GM23248 (cell line): ENCODE measurements at regions not wholly inside any gene's neighbourhood (a gene's known extent, or its start where the extent isn't known, plus 50 kb on each side); places are given as distances from the start of the nearest gene placed in this dataset.

Source experiments
- EZH2 ChIP-seq: fragments of 200-600 bp; sonication (generic); IDR thresholded peaks from 2 replicates; pipeline ENCODE4 v1.6.1; 2018; ENCODE audit warnings: antibody characterized with exemption, mild to moderate bottlenecking; ENCODE audit not compliant: insufficient read depth, poor library complexity, severe bottlenecking
- EZH2phosphoT487 ChIP-seq: fragments of 200-600 bp; sonication (generic); IDR thresholded peaks from 2 replicates; pipeline ENCODE4 v1.6.1; 2018; ENCODE audit warnings: antibody characterized with exemption, moderate library complexity, mild to moderate bottlenecking, low read depth; ENCODE audit not compliant: insufficient read depth

- TF ChIP-seq EZH2phosphoT487 (no peak), EZH2 (no peak)
Observed at GRCh38 chr2:11998626-11999378, 252.4 kb downstream of the LPIN1 start.
